Activated CD4-positive, alpha-beta T cell treated with anti-CD3 and anti-CD28 coated beads for 1 hour (primary cell): ENCODE measurements at regions not wholly inside any gene's neighbourhood (a gene's known extent, or its start where the extent isn't known, plus 50 kb on each side); places are given as distances from the start of the nearest gene placed in this dataset.

ENCODE experiments used
- DNase-seq: peaks from one replicate; pipeline ENCODE4 v3.0.0-alpha.2; 2020

- no peak for DNase-seq
Measured at GRCh38 chr2:9773903-9774239, 69.4 kb upstream of the TAF1B start.

- no peak for DNase-seq
Measured at GRCh38 chr2:9774266-9774665, 69.0 kb upstream of the TAF1B start.

DNA sequence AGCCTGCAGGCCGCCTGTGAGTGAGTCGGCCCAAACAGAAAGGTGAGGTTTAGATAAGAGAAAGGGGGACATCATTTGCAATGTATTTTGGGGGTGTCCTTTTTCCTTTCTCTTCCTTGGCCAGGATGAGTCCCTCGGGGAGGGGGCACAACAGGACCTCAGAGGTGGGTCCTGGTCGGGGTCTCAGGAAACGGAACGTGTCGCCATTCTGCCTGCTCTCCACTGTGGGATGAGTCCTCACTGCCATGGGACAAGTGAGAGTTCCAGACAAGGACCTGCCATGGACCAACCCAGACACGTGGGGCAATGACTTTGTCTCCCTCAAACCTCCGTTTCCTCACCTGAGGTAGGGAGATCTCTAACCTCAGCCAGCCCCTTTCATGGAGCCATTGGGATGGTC, 67.9 kb upstream of the TAF1B start:
- no peak for DNase-seq

DNA sequence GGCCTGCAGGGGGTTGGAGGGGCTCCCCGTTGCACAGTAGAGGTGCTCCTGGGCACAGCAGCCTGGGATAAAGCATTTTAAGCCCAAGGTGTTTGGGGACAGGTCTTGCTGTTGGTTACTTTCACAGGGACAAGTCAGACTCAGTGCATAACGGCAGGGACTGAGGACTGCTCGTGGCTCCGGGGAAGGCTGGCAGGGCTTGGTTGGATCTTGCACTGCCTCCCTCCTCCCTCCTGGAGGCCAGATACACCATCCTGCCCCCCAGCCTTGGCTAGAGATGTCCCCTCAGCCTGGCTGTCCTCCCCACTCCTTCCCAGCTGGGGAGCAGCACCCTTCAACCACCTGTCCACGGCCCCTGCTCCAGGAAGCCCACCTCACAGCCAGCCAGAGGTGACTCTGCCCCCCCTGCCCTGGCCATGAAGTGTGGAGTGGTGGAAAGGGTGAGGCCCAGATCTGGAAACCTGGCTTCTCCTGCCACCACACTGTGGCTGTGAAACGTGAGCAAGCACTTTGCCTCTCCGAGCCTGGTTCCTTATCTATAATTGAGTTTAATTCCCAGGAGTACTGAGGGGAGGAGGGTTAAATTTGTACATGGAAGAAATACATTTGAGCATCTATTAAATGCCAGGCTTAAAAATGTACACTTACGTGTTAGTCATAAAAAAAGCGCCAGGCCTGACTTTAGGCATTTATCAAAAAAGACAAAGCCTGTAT, 67.1 kb upstream of the TAF1B start:
- DNase-seq = no peak

DNA sequence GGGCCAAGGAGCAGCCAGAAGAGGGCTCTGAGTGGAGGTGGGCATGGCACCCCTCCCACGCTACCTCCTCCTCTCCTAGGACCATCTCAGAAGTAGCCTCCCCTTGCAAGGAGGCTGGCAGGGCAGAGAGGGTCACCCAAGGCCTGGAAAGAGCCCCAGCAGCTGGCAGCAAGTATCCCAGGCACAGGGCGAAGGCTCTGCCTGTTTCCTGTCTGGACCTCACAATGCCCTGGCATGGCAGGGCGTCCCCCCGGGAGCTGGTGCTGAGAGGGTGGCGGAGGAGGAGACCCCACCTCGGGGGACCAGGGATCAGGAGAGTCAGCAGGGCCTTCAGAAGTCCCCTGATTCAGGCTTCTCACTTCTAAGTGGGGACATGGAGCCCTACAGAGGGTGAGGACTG, 66.2 kb upstream of the TAF1B start:
- DNase-seq = no peak

DNA sequence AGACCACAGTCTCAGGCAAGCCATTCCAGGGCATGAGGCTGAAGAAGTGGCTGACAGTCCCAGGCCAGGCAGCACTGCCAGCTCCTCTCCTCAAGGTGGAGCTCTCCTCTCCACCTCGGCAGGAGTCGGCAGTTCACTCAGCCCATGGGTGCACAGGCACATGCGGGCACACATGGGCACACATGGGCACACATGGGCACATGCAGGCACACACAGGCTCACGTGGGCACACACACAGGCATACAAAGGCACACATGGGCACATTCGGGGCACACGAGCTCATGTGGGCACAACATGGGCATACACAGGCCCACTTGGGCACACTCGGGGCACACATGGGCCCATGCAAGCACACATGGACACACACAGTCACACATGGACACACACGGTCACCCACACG, 65.3 kb upstream of the TAF1B start:
- no peak for DNase-seq

DNA sequence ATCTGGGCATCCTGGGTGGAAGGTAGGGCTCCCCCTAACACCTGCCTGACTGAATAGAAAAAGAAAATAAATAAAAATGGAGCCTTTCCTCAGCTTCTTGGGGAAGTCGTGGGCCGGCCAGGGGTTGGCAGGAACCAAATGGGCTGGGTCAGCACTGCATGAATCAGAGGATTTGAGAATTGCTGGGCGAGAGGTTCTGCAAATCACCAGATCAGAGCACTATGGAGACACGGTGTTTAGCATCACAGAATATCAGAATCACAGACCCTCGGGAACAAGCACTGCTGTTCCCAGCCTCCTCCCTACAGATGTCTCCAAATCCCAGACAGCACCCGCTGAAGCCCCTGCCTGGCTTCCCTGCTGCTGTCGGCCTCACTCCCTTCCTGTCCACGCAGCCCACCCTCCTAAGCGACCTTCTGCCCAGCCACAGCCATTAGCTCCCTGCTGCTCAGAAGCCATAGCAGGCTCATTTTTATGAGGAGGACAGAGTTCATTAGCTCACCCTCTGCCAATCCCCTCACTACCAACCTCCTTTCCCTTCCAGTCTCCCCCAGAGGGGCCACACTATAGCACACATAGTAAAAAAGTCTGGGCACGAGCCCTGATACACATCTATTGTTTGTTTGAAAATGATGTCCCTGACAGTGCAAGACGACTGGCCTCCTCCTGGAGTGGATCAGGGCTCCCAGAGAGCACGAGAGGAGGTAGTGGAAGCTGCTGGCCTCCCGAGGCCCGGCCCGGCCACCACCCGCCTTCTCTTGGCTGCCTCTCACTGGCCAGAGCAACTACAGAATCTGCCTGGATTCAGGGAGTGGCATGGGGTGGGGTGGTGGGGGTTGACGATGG, 64.6 kb upstream of the TAF1B start:
- DNase-seq = no peak

- no peak for DNase-seq
Measured at GRCh38 chr2:9779596-9780264, 63.5 kb upstream of the TAF1B start.

GRCh38 chr2:9780368-9781130, 62.7 kb upstream of the TAF1B start:
- no peak for DNase-seq

DNA sequence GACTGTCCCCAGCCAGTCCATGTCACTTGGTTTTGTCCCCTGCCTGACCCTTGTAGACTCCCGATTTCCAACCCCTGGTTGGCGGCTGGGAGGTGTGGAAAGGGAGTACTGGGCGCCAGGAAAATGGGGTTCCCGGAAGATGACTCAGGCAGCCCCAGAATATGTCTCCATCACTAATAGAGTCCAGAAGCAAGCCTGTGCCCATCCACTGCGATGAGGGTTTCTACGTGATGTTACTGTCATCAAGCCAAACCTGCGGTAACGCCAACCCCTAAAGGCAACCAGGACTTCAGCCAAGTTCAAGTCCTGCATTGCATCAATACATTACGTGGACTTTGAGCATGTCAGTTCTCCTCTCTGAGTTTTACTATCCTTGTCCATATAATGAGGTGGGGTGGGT, 62.0 kb upstream of the TAF1B start:
- DNase-seq = no peak

GRCh38 chr2:9782197-9782719, 61.0 kb upstream of the TAF1B start:
- peak; percentile 61 for DNase-seq

DNA sequence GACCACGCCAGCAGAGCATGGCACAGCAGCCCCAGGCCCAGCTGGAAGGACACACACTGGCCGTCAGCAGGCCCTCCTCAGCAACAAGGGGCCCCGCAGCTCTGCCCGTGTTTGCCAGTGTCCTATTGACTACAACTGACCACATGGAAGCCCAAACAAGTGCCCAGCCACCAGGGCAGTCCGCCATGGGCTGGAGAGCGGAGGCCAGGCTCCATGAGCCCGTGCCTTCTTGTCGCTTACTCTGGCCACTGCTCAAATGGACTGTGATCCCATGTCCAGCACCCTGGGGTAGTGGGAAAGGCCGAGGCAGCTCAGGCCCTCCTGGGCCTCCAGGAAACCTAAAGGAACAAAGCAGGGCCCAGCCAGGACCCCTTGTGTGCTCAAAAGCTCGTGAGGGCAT, 53.9 kb upstream of the TAF1B start:
- no peak for DNase-seq

GRCh38 chr2:9790702-9791225, 52.5 kb upstream of the TAF1B start:
- DNase-seq = no peak

- no peak for DNase-seq
Measured at GRCh38 chr2:9791711-9792110, 51.6 kb upstream of the TAF1B start.

GRCh38 chr2:9793156-9793917, 49.9 kb upstream of the TAF1B start:
- no peak for DNase-seq
